ENCODE measurements at regions not wholly inside any gene's neighbourhood (a gene's known extent, or its start where the extent isn't known, plus 50 kb on each side); places are given as distances from the start of the nearest gene placed in this dataset.
"Not testable (repeated sequence)": the region's sequence is repeated elsewhere in the genome, so short reads cannot be mapped to it uniquely, and the experiment has no call there.

GRCh38 chr3:73187328-73187727 is 125.9 kb downstream of the EBLN2 start:
- no peaks in the 10 kb centered on the region for H3K27me3 ChIP-seq (replicated peaks; ENCODE audit: control insufficient read depth, insufficient read depth, low read length)
- no peaks in the 10 kb centered on the region for H3K4me1 ChIP-seq
- Mint-ChIP-seq H3K27ac (ENCODE audit: unreplicated experiment) (no peak overlapping the region), H3K9me3 (ENCODE audit: unreplicated experiment) (no peaks in the 10 kb centered on the region), H3K4me1 (ENCODE audit: low read depth, unreplicated experiment) (no peaks in the 10 kb centered on the region), H3K4me3 (ENCODE audit: unreplicated experiment) (no peak overlapping the region), H3K27me3 (ENCODE audit: insufficient read depth, unreplicated experiment) (peaks cover 2% of the 10 kb centered on the region), H3K36me3 (ENCODE audit: insufficient read depth, unreplicated experiment) (no peaks in the 10 kb centered on the region)
- DNase-seq = no peak
- no peak overlapping the region for H3K4me3 ChIP-seq (ENCODE audit: low read depth, low read length)
- POLR2A ChIA-PET = no interaction called here
- intact Hi-C loops (cut with micrococcal nuclease; ENCODE audit: unreplicated experiment) = no loop called here
- H3K36me3 ChIP-seq (ENCODE audit: control insufficient read depth, insufficient read depth, low read length) = no peaks in the 10 kb centered on the region
- no peak for TF ChIP-seq CTCF (IDR thresholded peaks at IDR 0.05; ENCODE audit: insufficient read depth in 1 of 2, low read depth in 1 of 2, low read length in 1 of 2, severe bottlenecking in 1 of 2, unreplicated experiment in 1 of 2)
- no peaks in the 10 kb centered on the region for H3K9me3 ChIP-seq
- no TSS peak for BruUV-seq (replicated peaks)
- CTCF ChIA-PET = no interaction called here

GRCh38 chr3:73188707-73189106 is 127.2 kb downstream of the EBLN2 start:
- POLR2A ChIA-PET = no interaction called here

GRCh38 chr3:73192036-73192738 is 130.7 kb downstream of the EBLN2 start:
- no TSS peak for BruUV-seq (replicated peaks)
- H3K27ac Mint-ChIP-seq (ENCODE audit: unreplicated experiment) = no peak overlapping the region
- H3K4me1 ChIP-seq = no peaks in the 10 kb centered on the region
- no peaks in the 10 kb centered on the region for H3K27me3 Mint-ChIP-seq (ENCODE audit: insufficient read depth, unreplicated experiment)
- TF ChIP-seq CTCF (IDR thresholded peaks at IDR 0.05; ENCODE audit: insufficient read depth in 1 of 2, low read depth in 1 of 2, low read length in 1 of 2, severe bottlenecking in 1 of 2, unreplicated experiment in 1 of 2) = peak; percentile 57 to 66
- ChIA-PET POLR2A (no interaction called here), CTCF (interaction anchor here (0.8 to 1.0 kb wide), 2 partner anchors 9 to 25 kb away, joined by 3 to 9 read pairs; no protein-coding TSS in a partner anchor)
- H3K4me1 Mint-ChIP-seq (ENCODE audit: low read depth, unreplicated experiment) = no peaks in the 10 kb centered on the region
- no peaks in the 10 kb centered on the region for H3K27me3 ChIP-seq (replicated peaks; ENCODE audit: control insufficient read depth, insufficient read depth, low read length)
- no peaks in the 10 kb centered on the region for H3K36me3 ChIP-seq (ENCODE audit: control insufficient read depth, insufficient read depth, low read length)
- no peak overlapping the region for H3K4me3 ChIP-seq (ENCODE audit: low read depth, low read length)
- DNase-seq = peak; percentile 56 to 58
- intact Hi-C loops (cut with micrococcal nuclease; ENCODE audit: unreplicated experiment) = loop anchor here (1.0 kb wide), 3 partner anchors 91 to 310 kb away; no protein-coding TSS in a partner anchor
- H3K9me3 ChIP-seq = no peaks in the 10 kb centered on the region
- H3K4me3 Mint-ChIP-seq (ENCODE audit: unreplicated experiment) = no peak overlapping the region
- H3K9me3 Mint-ChIP-seq (ENCODE audit: unreplicated experiment) = no peaks in the 10 kb centered on the region
- no peaks in the 10 kb centered on the region for H3K36me3 Mint-ChIP-seq (ENCODE audit: insufficient read depth, unreplicated experiment)

More at GRCh38 chr3:73188707-73189106, 127.2 kb downstream of the EBLN2 start:
- no TSS peak for BruUV-seq (replicated peaks)
- no peak overlapping the region for H3K27ac Mint-ChIP-seq (ENCODE audit: unreplicated experiment)
- intact Hi-C loops (cut with micrococcal nuclease; ENCODE audit: unreplicated experiment) = no loop called here
- H3K9me3 Mint-ChIP-seq (ENCODE audit: unreplicated experiment) = no peaks in the 10 kb centered on the region
- no peak overlapping the region for H3K4me3 Mint-ChIP-seq (ENCODE audit: unreplicated experiment)
- no peak overlapping the region for H3K4me3 ChIP-seq (ENCODE audit: low read depth, low read length)
- no peaks in the 10 kb centered on the region for H3K9me3 ChIP-seq
- H3K4me1 ChIP-seq = no peaks in the 10 kb centered on the region
- H3K36me3 ChIP-seq (ENCODE audit: control insufficient read depth, insufficient read depth, low read length) = no peaks in the 10 kb centered on the region
- no peaks in the 10 kb centered on the region for H3K4me1 Mint-ChIP-seq (ENCODE audit: low read depth, unreplicated experiment)
- TF ChIP-seq CTCF (IDR thresholded peaks at IDR 0.05; ENCODE audit: insufficient read depth in 1 of 2, low read depth in 1 of 2, low read length in 1 of 2, severe bottlenecking in 1 of 2, unreplicated experiment in 1 of 2) = no peak
- CTCF ChIA-PET = interaction anchor here (0.7 kb wide), 1 partner anchor 55 kb away, joined by 5 read pairs; no protein-coding TSS in a partner anchor
- H3K27me3 ChIP-seq (replicated peaks; ENCODE audit: control insufficient read depth, insufficient read depth, low read length) = no peaks in the 10 kb centered on the region
- DNase-seq = no peak
- H3K36me3 Mint-ChIP-seq (ENCODE audit: insufficient read depth, unreplicated experiment) = no peaks in the 10 kb centered on the region
- H3K27me3 Mint-ChIP-seq (ENCODE audit: insufficient read depth, unreplicated experiment) = no peaks in the 10 kb centered on the region

GRCh38 chr3:73193943-73194342 is 132.5 kb downstream of the EBLN2 start:
- H3K27me3 ChIP-seq (replicated peaks; ENCODE audit: control insufficient read depth, insufficient read depth, low read length); H3K36me3 Mint-ChIP-seq (ENCODE audit: insufficient read depth, unreplicated experiment); CTCF ChIA-PET; H3K36me3 ChIP-seq (ENCODE audit: control insufficient read depth, insufficient read depth, low read length); H3K4me1 Mint-ChIP-seq (ENCODE audit: low read depth, unreplicated experiment); H3K27me3 Mint-ChIP-seq (ENCODE audit: insufficient read depth, unreplicated experiment); BruUV-seq (replicated peaks); H3K9me3 ChIP-seq; H3K9me3 Mint-ChIP-seq (ENCODE audit: unreplicated experiment); H3K27ac Mint-ChIP-seq (ENCODE audit: unreplicated experiment); H3K4me1 ChIP-seq; H3K4me3 Mint-ChIP-seq (ENCODE audit: unreplicated experiment); DNase-seq; intact Hi-C loops (cut with micrococcal nuclease; ENCODE audit: unreplicated experiment); H3K4me3 ChIP-seq (ENCODE audit: low read depth, low read length); POLR2A ChIA-PET: not testable (repeated sequence)

Data from Caco-2 (cell line).